ENCODE measurements at regions not wholly inside any gene's neighbourhood (a gene's known extent, or its start where the extent isn't known, plus 50 kb on each side); places are given as distances from the start of the nearest gene placed in this dataset.
"Not testable (repeated sequence)": the region's sequence is repeated elsewhere in the genome, so short reads cannot be mapped to it uniquely, and the experiment has no call there.

GRCh38 chr4:79585834-79586233 lies 177.8 kb upstream of the GK2 start:
- DNase-seq (ENCODE audit: low spot score): no peak
- intact Hi-C loops (cut with DNase I): no loop called here

- intact Hi-C loops (cut with DNase I): no loop called here
These were observed 177.3 kb upstream of the GK2 start for GRCh38 chr4:79585330-79585729.

GRCh38 chr4:79584902-79585301 lies 176.9 kb upstream of the GK2 start:
- intact Hi-C loops (cut with DNase I): no loop called here

More at GRCh38 chr4:79585330-79585729, 177.3 kb upstream of the GK2 start:
- DNase-seq (ENCODE audit: low spot score): no peak

GRCh38 chr4:79584352-79584751 lies 176.3 kb upstream of the GK2 start:
- intact Hi-C loops (cut with DNase I): no loop called here
- no peak for DNase-seq (ENCODE audit: low spot score)

More at GRCh38 chr4:79584902-79585301, 176.9 kb upstream of the GK2 start:
- DNase-seq (ENCODE audit: low spot score): no peak

GRCh38 chr4:79578606-79579005 lies 170.6 kb upstream of the GK2 start:
- intact Hi-C loops (cut with DNase I): no loop called here
- no peak for DNase-seq (ENCODE audit: low spot score)

- no peak for DNase-seq (ENCODE audit: low spot score)
- intact Hi-C loops (cut with DNase I): no loop called here
These were observed 168.4 kb upstream of the GK2 start for GRCh38 chr4:79576429-79576753.

GRCh38 chr4:79575709-79576428 lies 167.8 kb upstream of the GK2 start:
- no peak for DNase-seq (ENCODE audit: low spot score)
- intact Hi-C loops (cut with DNase I): no loop called here

GRCh38 chr4:79574741-79575451 lies 166.9 kb upstream of the GK2 start:
- no peak for DNase-seq (ENCODE audit: low spot score)
- intact Hi-C loops (cut with DNase I): no loop called here

- DNase-seq (ENCODE audit: low spot score): no peak
- intact Hi-C loops (cut with DNase I): no loop called here
These were observed 155.2 kb upstream of the GK2 start for GRCh38 chr4:79563219-79563618.

- intact Hi-C loops (cut with DNase I): no loop called here
- DNase-seq (ENCODE audit: low spot score): no peak
These were observed 153.7 kb upstream of the GK2 start for GRCh38 chr4:79561751-79562150.

- intact Hi-C loops (cut with DNase I); DNase-seq (ENCODE audit: low spot score): not testable (repeated sequence)
These were observed 151.4 kb upstream of the GK2 start for GRCh38 chr4:79559398-79559797.

- DNase-seq (ENCODE audit: low spot score): no peak
- intact Hi-C loops (cut with DNase I): no loop called here
These were observed 144.3 kb upstream of the GK2 start for GRCh38 chr4:79552311-79552710.

- DNase-seq (ENCODE audit: low spot score): no peak
- intact Hi-C loops (cut with DNase I): no loop called here
These were observed 143.5 kb upstream of the GK2 start for GRCh38 chr4:79551555-79551954.

- intact Hi-C loops (cut with DNase I): no loop called here
These were observed 139.8 kb upstream of the GK2 start for GRCh38 chr4:79547851-79548250.

GRCh38 chr4:79545292-79545691 lies 137.3 kb upstream of the GK2 start:
- DNase-seq (ENCODE audit: low spot score); intact Hi-C loops (cut with DNase I): not testable (repeated sequence)

More at GRCh38 chr4:79547851-79548250, 139.8 kb upstream of the GK2 start:
- DNase-seq (ENCODE audit: low spot score): no peak

- intact Hi-C loops (cut with DNase I): no loop called here
These were observed 132.1 kb upstream of the GK2 start for GRCh38 chr4:79540143-79540542.

GRCh38 chr4:79535516-79535915 lies 127.5 kb upstream of the GK2 start:
- DNase-seq (ENCODE audit: low spot score): no peak
- intact Hi-C loops (cut with DNase I): no loop called here

More at GRCh38 chr4:79540143-79540542, 132.1 kb upstream of the GK2 start:
- DNase-seq (ENCODE audit: low spot score): no peak

GRCh38 chr4:79528241-79528706 lies 120.2 kb upstream of the GK2 start:
- DNase-seq (ENCODE audit: low spot score): no peak
- intact Hi-C loops (cut with DNase I): no loop called here

GRCh38 chr4:79526641-79527565 lies 118.9 kb upstream of the GK2 start:
- intact Hi-C loops (cut with DNase I): no loop called here

GRCh38 chr4:79516114-79516513 lies 108.1 kb upstream of the GK2 start:
- no peak for DNase-seq (ENCODE audit: low spot score)
- intact Hi-C loops (cut with DNase I): no loop called here

More at GRCh38 chr4:79526641-79527565, 118.9 kb upstream of the GK2 start:
- no peak for DNase-seq (ENCODE audit: low spot score)

Data from posterior vena cava (tissue), 2 donors.